Peyer's patch (tissue), 4 donors: ENCODE measurements at regions not wholly inside any gene's neighbourhood (a gene's known extent, or its start where the extent isn't known, plus 50 kb on each side); places are given as distances from the start of the nearest gene placed in this dataset.

ENCODE experiments used
- CTCF ChIP-seq, 6 experiments: fragments of 450-650 bp in 4 of 6; fragments of 200-600 bp in 2 of 6; sonication (generic) in 1 of 6; IDR thresholded peaks; one replicate each; pipeline ENCODE4 v1.5.1; 2017 to 2019; ENCODE audit warnings: antibody characterized with exemption in 6 of 6, mild to moderate bottlenecking in 3 of 6, moderate library complexity in 1 of 6
- POLR2A ChIP-seq, 2 donors: fragments of 450-650 bp; IDR thresholded peaks; one replicate each; pipeline ENCODE4 v1.5.1; 2017; ENCODE audit warnings: antibody characterized with exemption in 2 of 2, mild to moderate bottlenecking in 2 of 2, moderate library complexity in 2 of 2

GRCh38 chr11:19511066-19511412 is 201.6 kb upstream of the NAV2 start:
- TF ChIP-seq CTCF (IDR thresholded peaks at IDR 0.05) (no peak), POLR2A (IDR thresholded peaks at IDR 0.05) (no peak)
